ENCODE measurements at regions not wholly inside any gene's neighbourhood (a gene's known extent, or its start where the extent isn't known, plus 50 kb on each side); places are given as distances from the start of the nearest gene placed in this dataset.
"Not testable (repeated sequence)": the region's sequence is repeated elsewhere in the genome, so short reads cannot be mapped to it uniquely, and the experiment has no call there.

- Histone ChIP-seq H3K79me2 (ENCODE audit: insufficient read depth, low read length) (no peaks in the 10 kb centered on the region), H3K9me3 (ENCODE audit: insufficient read depth, low read length) (no peaks in the 10 kb centered on the region), H3K4me2 (ENCODE audit: low read depth, low read length, poor library complexity, severe bottlenecking) (no peak overlapping the region), H3K27ac (ENCODE audit: low read depth, low read length) (no peak overlapping the region), H3K36me3 (ENCODE audit: low read length) (no peaks in the 10 kb centered on the region), H3F3A (ENCODE audit: insufficient read depth) (no peaks in the 10 kb centered on the region), H3K9me2 (replicated peaks; ENCODE audit: insufficient read depth, low read length) (no peaks in the 10 kb centered on the region), H3K27me3 (ENCODE audit: low read length) (no peaks in the 10 kb centered on the region), H3K9ac (ENCODE audit: low read length) (no peak overlapping the region), H4K20me1 (ENCODE audit: low read depth, low read length) (no peaks in the 10 kb centered on the region), H3K4me3 (ENCODE audit: insufficient read depth, low read length, poor library complexity, severe bottlenecking) (no peak overlapping the region), H2AFZ (ENCODE audit: low read depth, low read length, severe bottlenecking) (no peak overlapping the region)
- TF ChIP-seq EZH2phosphoT487 (conservative IDR thresholded peaks at IDR 0.05; ENCODE audit: low read length), result no peak
- TF ChIP-seq CTCF (IDR thresholded peaks at IDR 0.05; ENCODE audit: insufficient read depth, low read length, poor library complexity, severe bottlenecking), result no peak
These were observed 56.5 kb upstream of the PTPN1 start for GRCh38 chr20:50453533-50454244.

- H2AFZ ChIP-seq (ENCODE audit: low read depth, low read length, severe bottlenecking); H3F3A ChIP-seq (ENCODE audit: insufficient read depth); H3K4me3 ChIP-seq (ENCODE audit: insufficient read depth, low read length, poor library complexity, severe bottlenecking); H3K27ac ChIP-seq (ENCODE audit: low read depth, low read length); H3K27me3 ChIP-seq (ENCODE audit: low read length); H3K9ac ChIP-seq (ENCODE audit: low read length); H3K9me3 ChIP-seq (ENCODE audit: insufficient read depth, low read length); H3K4me2 ChIP-seq (ENCODE audit: low read depth, low read length, poor library complexity, severe bottlenecking); H3K79me2 ChIP-seq (ENCODE audit: insufficient read depth, low read length); H3K9me2 ChIP-seq (replicated peaks; ENCODE audit: insufficient read depth, low read length); H3K36me3 ChIP-seq (ENCODE audit: low read length); H4K20me1 ChIP-seq (ENCODE audit: low read depth, low read length): not testable (repeated sequence)
These were observed 54.9 kb upstream of the PTPN1 start for GRCh38 chr20:50455245-50455644.

GRCh38 chr20:50455656-50456451 lies 54.3 kb upstream of the PTPN1 start:
- H3K79me2 ChIP-seq (ENCODE audit: insufficient read depth, low read length), result no peaks in the 10 kb centered on the region
- no peak overlapping the region for H3K27ac ChIP-seq (ENCODE audit: low read depth, low read length)
- no peaks in the 10 kb centered on the region for H3K27me3 ChIP-seq (ENCODE audit: low read length)
- no peaks in the 10 kb centered on the region for H3K9me3 ChIP-seq (ENCODE audit: insufficient read depth, low read length)
- no peak overlapping the region for H2AFZ ChIP-seq (ENCODE audit: low read depth, low read length, severe bottlenecking)
- no peak for TF ChIP-seq CTCF (IDR thresholded peaks at IDR 0.05; ENCODE audit: insufficient read depth, low read length, poor library complexity, severe bottlenecking)
- no peak for TF ChIP-seq EZH2phosphoT487 (conservative IDR thresholded peaks at IDR 0.05; ENCODE audit: low read length)
- H3K4me2 ChIP-seq (ENCODE audit: low read depth, low read length, poor library complexity, severe bottlenecking), result no peak overlapping the region
- no peaks in the 10 kb centered on the region for H3F3A ChIP-seq (ENCODE audit: insufficient read depth)
- H3K9ac ChIP-seq (ENCODE audit: low read length), result no peak overlapping the region
- no peaks in the 10 kb centered on the region for H4K20me1 ChIP-seq (ENCODE audit: low read depth, low read length)
- no peak overlapping the region for H3K4me3 ChIP-seq (ENCODE audit: insufficient read depth, low read length, poor library complexity, severe bottlenecking)
- no peaks in the 10 kb centered on the region for H3K36me3 ChIP-seq (ENCODE audit: low read length)
- H3K9me2 ChIP-seq (replicated peaks; ENCODE audit: insufficient read depth, low read length), result no peaks in the 10 kb centered on the region

Measured in SU-DHL-6 (cell line).